ENCODE measurements at regions not wholly inside any gene's neighbourhood (a gene's known extent, or its start where the extent isn't known, plus 50 kb on each side); places are given as distances from the start of the nearest gene placed in this dataset.

DNA sequence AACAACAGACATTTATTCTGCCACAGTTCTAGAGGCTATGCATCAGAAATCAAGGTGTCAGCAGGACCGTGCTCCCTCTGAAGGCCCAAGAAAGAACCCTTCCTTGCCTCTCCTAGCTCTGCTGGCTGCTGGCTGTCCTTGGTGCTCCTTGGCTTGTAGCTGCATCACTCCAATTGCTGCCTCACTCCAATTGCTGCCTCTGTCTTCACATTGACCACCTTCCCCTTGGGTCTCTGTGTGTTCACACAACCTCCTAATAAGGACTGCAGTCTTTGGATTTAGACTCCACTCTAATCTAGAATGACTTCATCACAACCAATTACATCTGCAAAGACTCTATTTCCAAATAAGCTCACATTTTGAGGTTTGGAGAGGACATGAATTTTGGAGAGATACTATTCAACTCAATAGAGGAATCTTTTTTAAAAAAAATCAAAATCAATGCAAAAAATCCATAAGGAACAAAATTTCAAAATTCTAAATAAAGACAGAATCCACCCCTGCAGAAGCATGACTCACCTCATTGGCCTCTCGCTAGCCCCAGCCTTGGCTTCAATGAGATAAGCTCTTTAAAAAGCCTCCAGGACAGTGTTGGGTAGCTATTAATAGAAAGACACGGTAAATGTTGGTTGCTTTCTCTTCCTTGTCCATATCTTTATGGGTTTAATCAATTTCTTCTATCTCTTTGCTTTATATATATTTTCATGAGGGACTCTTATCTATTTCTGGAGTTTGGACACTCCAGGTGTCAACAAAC, 267.6 kb upstream of the MGAT5 start:
- no peak for TF ChIP-seq EZH2 (IDR thresholded peaks at IDR 0.05; ENCODE audit: borderline replicate concordance, low read length)
- TF ChIP-seq, protein P1, sequence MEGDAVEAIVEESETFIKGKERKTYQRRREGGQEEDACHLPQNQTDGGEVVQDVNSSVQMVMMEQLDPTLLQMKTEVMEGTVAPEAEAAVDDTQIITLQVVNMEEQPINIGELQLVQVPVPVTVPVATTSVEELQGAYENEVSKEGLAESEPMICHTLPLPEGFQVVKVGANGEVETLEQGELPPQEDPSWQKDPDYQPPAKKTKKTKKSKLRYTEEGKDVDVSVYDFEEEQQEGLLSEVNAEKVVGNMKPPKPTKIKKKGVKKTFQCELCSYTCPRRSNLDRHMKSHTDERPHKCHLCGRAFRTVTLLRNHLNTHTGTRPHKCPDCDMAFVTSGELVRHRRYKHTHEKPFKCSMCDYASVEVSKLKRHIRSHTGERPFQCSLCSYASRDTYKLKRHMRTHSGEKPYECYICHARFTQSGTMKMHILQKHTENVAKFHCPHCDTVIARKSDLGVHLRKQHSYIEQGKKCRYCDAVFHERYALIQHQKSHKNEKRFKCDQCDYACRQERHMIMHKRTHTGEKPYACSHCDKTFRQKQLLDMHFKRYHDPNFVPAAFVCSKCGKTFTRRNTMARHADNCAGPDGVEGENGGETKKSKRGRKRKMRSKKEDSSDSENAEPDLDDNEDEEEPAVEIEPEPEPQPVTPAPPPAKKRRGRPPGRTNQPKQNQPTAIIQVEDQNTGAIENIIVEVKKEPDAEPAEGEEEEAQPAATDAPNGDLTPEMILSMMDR (IDR thresholded peaks at IDR 0.05; ENCODE audit: low read length): no peak
